Esophagus squamous epithelium (tissue), 5 donors: ENCODE measurements at regions not wholly inside any gene's neighbourhood (a gene's known extent, or its start where the extent isn't known, plus 50 kb on each side); places are given as distances from the start of the nearest gene placed in this dataset.

ENCODE experiments used
- DNase-seq: peaks from one replicate; lab custom pipeline; 2025; lab: John Stamatoyannopoulos, UW
- H3K27ac ChIP-seq, 4 donors: fragments of 200-600 bp; sonication (generic); one replicate each; pipeline ENCODE4 v1.5.1; 2016 to 2019; ENCODE audit warnings: mild to moderate bottlenecking in 1 of 4
- H3K27me3 ChIP-seq, 4 donors: fragments of 200-600 bp; sonication (generic); 1 replicate in 3 of 4; 2 replicates in 1 of 4; pipeline versions ENCODE4 v1.5.1 to v1.6.0; 2017 to 2021; ENCODE audit warnings: antibody characterized with exemption in 1 of 4
- H3K36me3 ChIP-seq, 3 donors: fragments of 200-600 bp; sonication (generic); one replicate each; pipeline ENCODE4 v1.5.1; 2016 to 2019
- H3K4me1 ChIP-seq, 3 donors: fragments of 200-600 bp; sonication (generic); one replicate each; pipeline ENCODE4 v1.5.1; 2017 to 2019
- H3K4me3 ChIP-seq, 4 donors: fragments of 200-600 bp; sonication (generic); 1 replicate in 3 of 4; 2 replicates in 1 of 4; pipeline ENCODE4 v1.5.1; 2016 to 2019; ENCODE audit warnings: mild to moderate bottlenecking in 2 of 4, moderate library complexity in 1 of 4
- H3K9me3 ChIP-seq, 3 donors: fragments of 200-600 bp; sonication (generic); one replicate each; pipeline ENCODE4 v1.5.1; 2016 to 2019
- CTCF ChIP-seq, 6 experiments: fragments of 450-650 bp in 4 of 6; fragments of 200-600 bp in 2 of 6; sonication (generic) in 2 of 6; IDR thresholded peaks; one replicate each; pipeline ENCODE4 v1.5.1; 2016 to 2019; ENCODE audit warnings: antibody characterized with exemption in 6 of 6, mild to moderate bottlenecking in 4 of 6, moderate library complexity in 4 of 6
- POLR2A ChIP-seq, 4 donors: fragments of 450-650 bp; IDR thresholded peaks; one replicate each; pipeline ENCODE4 v1.6.1; 2017; ENCODE audit warnings: antibody characterized with exemption in 4 of 4, mild to moderate bottlenecking in 4 of 4, moderate library complexity in 3 of 4
- WGBS, 2 donors: methylation state at CpG; one replicate each; pipeline ENCODE4 v1.1.5; 2018; 5-methylcytosine and 5-hydroxymethylcytosine counted together
- intact Hi-C: fragments of 100-400 bp; cut with DNase I; formaldehyde crosslinking; loops from one replicate; pipeline ENCODE4 v1.15.0; 2022
- donor health status: DM: yes; HTN: yes; CAD: no.

GRCh38 chr7:1320616-1321240 is 88.1 kb downstream of the UNCX start:
- Histone ChIP-seq H3K9me3 (no peaks in the 10 kb centered on the region), H3K36me3 (no peaks in the 10 kb centered on the region), H3K27me3 (peaks cover 0 to 85% (median 5%) of the 10 kb centered on the region in 4 donors), H3K4me1 (peaks cover 0 to 6% (median 0%) of the 10 kb centered on the region in 3 donors), H3K4me3 (no peak overlapping the region), H3K27ac (no peak overlapping the region)
- intact Hi-C loops, result no loop called here
- DNase-seq, result no peak
- no peak for TF ChIP-seq CTCF (IDR thresholded peaks at IDR 0.05)
- no peak for TF ChIP-seq POLR2A (IDR thresholded peaks at IDR 0.05)
- WGBS, 2 donors, result 55 to 87% methylated on average over 6 of the region's 17 CpGs

- no peak overlapping the region for H3K27ac ChIP-seq
- intact Hi-C loops, result no loop called here
- no peak for DNase-seq
- TF ChIP-seq CTCF (IDR thresholded peaks at IDR 0.05) (no peak), POLR2A (IDR thresholded peaks at IDR 0.05) (no peak)
- 73 to 74% methylated on average over 7 to 8 of the region's 39 CpGs for WGBS, 2 donors
- no peaks in the 10 kb centered on the region for H3K9me3 ChIP-seq
- peaks cover 0 to 6% (median 0%) of the 10 kb centered on the region in 3 donors for H3K4me1 ChIP-seq
- H3K4me3 ChIP-seq, result no peak overlapping the region
- no peaks in the 10 kb centered on the region for H3K36me3 ChIP-seq
- H3K27me3 ChIP-seq, result peaks cover 0 to 87% (median 5%) of the 10 kb centered on the region in 4 donors
Measured at GRCh38 chr7:1321411-1322239, 89.0 kb downstream of the UNCX start.

GRCh38 chr7:1322240-1323110 is 89.8 kb downstream of the UNCX start:
- Histone ChIP-seq H3K27ac (no peak overlapping the region), H3K36me3 (no peaks in the 10 kb centered on the region), H3K9me3 (no peaks in the 10 kb centered on the region), H3K27me3 (peaks cover 0 to 79% (median 5%) of the 10 kb centered on the region in 4 donors), H3K4me1 (peaks cover 0 to 6% (median 0%) of the 10 kb centered on the region in 3 donors), H3K4me3 (no peak overlapping the region)
- DNase-seq, result no peak
- 65 to 67% methylated on average over 4 to 9 of the region's 35 CpGs for WGBS, 2 donors
- TF ChIP-seq POLR2A (IDR thresholded peaks at IDR 0.05) (no peak), CTCF (IDR thresholded peaks at IDR 0.05) (no peak)
- intact Hi-C loops, result no loop called here

GRCh38 chr7:1323178-1324027 is 90.7 kb downstream of the UNCX start:
- peaks cover 0 to 70% (median 5%) of the 10 kb centered on the region in 4 donors for H3K27me3 ChIP-seq
- TF ChIP-seq POLR2A (IDR thresholded peaks at IDR 0.05), result no peak
- H3K9me3 ChIP-seq, result no peaks in the 10 kb centered on the region
- intact Hi-C loops, result no loop called here
- peaks cover 0 to 6% (median 0%) of the 10 kb centered on the region in 3 donors for H3K4me1 ChIP-seq
- no peaks in the 10 kb centered on the region for H3K36me3 ChIP-seq
- WGBS, 2 donors, result 25 to 30% methylated on average over 14 to 21 of the region's 63 CpGs
- H3K27ac ChIP-seq, result no peak overlapping the region
- DNase-seq, result no peak
- no peak overlapping the region for H3K4me3 ChIP-seq
